NCI-H2029 (cell line): ENCODE measurements at regions not wholly inside any gene's neighbourhood (a gene's known extent, or its start where the extent isn't known, plus 50 kb on each side); places are given as distances from the start of the nearest gene placed in this dataset.

Experiments
- DNase-seq: peaks from one replicate; lab custom pipeline; 2025; lab: John Stamatoyannopoulos, UW

- DNase-seq = no peak
Observed at GRCh38 chr11:45063669-45064068, 82.8 kb upstream of the PRDM11 start.

GRCh38 chr11:45067966-45068365 lies 78.5 kb upstream of the PRDM11 start:
- no peak for DNase-seq

DNA sequence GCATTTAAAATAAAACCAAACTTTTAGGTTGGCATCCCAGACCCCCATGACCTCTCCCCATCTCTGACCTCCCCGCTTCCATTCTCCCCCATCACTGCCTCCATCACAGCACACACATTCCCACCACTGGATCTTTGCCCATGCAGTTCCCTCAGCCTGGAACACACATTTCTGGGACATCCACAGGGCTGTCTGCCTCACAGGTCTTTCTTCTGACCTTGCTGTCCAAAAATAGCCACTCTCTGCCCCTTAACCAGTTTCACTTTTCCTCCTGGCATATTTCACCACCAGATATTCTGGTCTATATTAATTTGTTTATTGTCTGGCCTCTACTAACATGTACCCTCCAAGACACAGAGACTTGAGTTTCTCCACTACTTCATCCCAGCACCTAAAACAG lies 75.2 kb upstream of the PRDM11 start:
- no peak for DNase-seq

GRCh38 chr11:45073685-45074141 lies 72.7 kb upstream of the PRDM11 start:
- no peak for DNase-seq

DNA sequence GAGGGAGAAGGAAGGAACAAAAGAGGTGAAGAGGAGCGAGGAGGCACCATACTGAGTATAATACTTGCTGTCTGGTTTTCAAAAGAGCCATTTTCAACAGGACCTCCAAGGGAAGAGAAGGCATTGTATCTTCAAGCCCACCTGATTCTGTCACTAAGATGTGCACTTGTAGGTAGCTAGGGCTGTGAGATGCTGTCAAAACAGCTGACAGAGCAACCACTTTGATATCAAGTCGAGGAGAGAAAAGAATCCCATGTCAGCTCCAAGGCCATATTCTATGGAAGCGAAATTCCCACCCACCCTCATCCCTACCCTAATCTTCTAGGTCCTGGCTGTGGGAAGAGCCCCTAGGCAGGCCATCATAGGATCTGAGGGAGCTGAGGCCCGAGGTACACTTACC lies 70.9 kb upstream of the PRDM11 start:
- no peak for DNase-seq

DNA sequence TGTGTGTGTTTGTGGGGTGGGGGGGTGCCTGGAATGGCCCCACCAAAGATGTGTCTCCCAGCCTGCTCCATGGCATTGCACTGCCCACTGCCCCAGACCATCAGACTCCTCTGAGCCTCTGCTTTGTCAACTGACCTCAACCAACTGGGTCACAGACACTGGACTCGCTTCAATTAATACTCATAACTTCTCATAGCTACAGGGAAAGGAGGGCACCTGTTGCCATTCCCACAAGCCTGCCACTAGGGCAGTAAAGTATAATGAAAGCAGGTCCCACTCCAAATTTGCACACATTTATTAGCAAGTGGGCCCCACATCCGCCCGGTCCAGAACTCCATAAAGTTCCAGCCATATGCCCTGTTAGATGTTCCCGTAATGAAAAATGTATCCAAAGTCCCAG lies 70.5 kb upstream of the PRDM11 start:
- no peak for DNase-seq

DNA sequence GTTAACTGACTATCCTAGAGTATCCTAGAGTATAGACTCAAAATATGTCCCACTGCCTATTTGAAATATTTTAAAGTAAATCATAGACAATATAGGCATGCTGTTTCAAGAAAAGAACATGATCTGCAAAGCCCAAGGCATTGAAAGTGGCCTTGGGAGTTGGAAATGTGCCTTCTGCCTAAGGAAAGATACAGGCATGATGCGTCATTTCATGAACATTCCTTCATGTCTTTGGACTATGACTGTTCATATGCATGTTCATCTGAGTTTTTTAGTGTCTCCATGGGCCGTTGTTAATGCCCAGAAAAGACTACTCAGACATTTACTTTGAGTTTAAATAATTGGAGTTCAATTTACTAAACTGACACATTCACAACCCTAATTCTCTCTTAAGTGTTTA lies 69.7 kb upstream of the PRDM11 start:
- no peak for DNase-seq

GRCh38 chr11:45078236-45079074 lies 68.0 kb upstream of the PRDM11 start:
- no peak for DNase-seq

DNA sequence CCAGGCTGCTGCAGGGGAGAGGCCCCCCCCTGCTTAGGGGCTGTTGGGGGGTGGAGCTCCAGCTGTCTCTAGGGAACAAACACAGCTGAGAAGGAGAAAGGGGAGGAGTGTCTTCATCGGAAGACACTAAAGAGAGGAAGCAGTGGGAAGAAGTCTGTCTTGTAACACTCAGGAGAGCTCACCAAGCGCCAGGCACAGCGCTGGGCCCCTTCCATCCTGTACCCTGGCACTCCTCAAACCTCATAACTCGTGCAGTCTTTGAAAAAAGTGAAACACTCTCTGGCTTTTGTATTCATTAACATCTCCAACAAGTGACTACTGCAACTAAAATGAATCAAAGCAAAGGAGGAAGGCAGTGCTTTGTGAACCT lies 67.4 kb upstream of the PRDM11 start:
- DNase-seq = no peak

DNA sequence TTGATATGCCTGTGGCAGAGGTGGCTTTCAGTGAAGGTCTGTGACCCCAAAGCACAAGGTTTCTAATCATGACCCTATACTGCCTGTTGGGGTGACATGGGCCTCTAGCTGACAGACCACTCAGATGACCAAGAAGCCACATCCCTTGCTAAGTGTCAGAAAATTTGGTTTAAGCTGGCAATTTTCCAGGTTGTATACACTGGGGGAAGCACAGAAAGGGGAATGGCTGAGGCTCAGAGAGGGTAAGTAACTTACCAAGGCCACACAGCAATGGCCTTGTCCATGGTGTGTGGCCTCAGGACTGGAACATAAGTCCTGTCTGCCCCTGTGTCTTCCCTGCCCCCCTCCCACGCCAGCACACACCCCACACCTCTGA lies 66.9 kb upstream of the PRDM11 start:
- no peak for DNase-seq

- DNase-seq = no peak
Observed at GRCh38 chr11:45079943-45080719, 66.3 kb upstream of the PRDM11 start.

GRCh38 chr11:45082744-45083543 lies 63.5 kb upstream of the PRDM11 start:
- DNase-seq = no peak

DNA sequence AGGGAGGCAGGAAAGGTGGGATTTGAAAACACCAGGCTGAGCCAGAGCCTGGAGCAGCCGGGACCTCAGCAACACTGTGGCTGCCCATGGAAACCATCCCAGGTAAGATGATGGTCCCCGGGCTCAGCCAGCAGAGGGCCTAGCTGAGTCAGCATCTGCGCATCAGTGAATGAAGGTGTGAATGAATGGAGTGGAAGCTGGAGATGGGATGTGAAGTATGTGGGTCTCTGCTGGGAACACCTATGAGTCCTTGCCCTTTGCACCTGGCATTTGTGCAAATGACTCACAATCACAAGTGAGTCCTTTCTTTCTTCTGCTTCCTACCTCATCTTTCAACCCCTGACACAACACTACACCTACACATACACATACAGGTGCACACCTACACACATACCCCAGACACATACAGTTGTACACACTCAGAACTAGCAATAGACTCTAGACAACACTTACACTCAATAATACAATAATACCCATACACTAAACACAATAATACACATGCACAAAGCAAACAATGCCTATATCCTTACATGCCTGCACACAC lies 62.8 kb upstream of the PRDM11 start:
- DNase-seq = no peak

DNA sequence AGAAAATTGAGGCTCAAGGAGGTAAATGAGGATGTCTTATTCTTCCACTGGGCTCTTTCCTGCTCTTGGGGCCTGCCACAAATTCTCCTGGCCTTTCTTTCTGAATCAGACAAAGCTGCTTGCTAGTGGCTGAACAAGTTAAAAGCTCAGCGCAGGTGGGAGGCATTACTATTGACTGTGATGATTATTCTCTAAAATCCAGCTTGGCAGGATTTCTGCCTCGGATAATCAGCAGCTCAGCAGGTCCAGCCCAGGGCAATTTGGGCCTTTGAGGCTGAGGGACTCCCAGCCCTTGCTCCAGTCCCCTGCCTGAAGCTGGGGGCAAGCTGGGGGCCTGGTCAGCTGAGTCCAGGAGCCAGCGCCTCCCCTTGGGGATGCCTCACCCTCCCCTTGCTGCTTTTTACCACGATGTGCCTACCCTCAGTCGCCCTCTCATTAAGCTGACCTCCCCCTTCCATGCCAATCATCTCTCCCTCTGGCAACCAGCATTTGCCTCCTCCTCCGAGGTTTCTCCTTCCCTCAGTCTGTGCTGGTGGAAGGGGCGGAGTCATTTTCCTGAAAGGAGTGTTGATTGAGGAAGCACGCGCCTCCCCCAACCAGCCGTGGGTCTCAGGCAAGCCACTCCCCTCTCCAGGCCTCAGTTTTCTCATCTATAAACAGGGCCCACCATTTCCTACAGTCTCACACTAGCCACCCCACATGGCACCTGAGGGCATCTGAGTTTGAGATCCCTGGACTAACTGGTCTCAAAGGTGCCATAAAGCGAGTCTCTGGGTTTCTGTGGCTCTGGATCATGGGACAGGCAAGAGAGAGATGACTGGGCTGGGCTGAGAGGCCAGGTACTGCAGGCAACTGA lies 60.6 kb upstream of the PRDM11 start:
- DNase-seq = no peak

DNA sequence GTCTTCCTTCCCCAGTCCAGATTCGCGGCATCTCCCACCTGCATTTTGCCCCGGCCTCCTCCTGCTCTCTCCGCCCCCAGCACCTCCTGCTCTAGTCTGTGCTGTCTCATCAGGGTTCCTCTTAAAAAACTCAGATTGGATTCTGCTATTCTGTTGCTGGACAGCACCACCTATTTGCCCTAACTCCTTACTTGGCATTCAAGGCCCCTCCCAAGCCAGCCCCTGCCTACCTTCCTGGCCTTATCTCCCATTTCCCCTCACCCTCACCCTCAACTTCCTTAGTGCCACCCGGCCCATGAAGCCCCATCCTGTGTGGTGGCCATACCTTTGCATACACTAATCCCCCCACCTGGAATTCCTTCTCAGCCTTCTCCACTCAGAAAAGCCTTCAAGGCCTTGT lies 59.9 kb upstream of the PRDM11 start:
- DNase-seq = no peak

- no peak for DNase-seq
Observed at GRCh38 chr11:45087086-45087899, 59.1 kb upstream of the PRDM11 start.

GRCh38 chr11:45087900-45088160 lies 58.6 kb upstream of the PRDM11 start:
- DNase-seq = no peak

- DNase-seq = no peak
Observed at GRCh38 chr11:45089251-45089650, 57.2 kb upstream of the PRDM11 start.

DNA sequence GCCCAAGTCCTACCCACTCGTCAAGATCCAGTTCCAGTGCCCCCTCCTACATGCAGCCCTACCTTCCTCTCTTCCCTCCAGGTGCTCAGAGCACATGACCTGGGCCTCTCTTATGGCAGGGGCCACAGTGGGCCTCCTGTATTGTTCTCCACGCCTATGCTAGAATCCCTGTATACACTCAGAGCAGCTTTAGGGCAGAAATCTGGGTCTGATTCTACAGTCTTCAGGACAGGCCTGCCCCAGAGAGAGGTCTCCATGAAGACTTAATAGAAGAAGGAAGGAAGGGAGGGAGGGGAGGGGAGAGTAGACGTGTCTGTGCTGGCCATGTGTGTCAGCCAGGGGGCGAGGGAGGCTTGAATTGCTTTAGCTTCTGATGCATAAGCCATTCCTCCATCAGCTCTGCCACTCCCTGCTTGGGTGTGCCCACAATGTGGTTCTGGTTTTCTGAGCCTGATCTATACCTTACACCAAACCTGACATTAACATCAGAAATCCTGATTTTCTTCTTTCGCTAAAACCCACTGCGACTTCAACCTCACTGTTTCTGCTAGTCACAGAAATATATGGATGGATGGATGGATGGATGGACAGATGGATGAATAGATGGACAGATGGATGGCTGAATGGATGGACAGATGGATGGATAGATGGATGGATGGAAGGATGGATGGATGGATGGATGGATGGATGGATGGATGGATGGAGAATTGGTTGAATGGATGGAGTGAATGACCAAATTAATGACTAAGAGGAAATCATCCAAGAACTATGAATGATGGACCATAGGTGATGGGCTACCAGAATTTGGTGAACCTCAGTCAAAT lies 56.6 kb upstream of the PRDM11 start:
- DNase-seq = no peak

GRCh38 chr11:45090607-45091006 lies 55.8 kb upstream of the PRDM11 start:
- DNase-seq = no peak
